GM18519 (cell line): ENCODE measurements at regions not wholly inside any gene's neighbourhood (a gene's known extent, or its start where the extent isn't known, plus 50 kb on each side); places are given as distances from the start of the nearest gene placed in this dataset.
A peak's percentile ranks its signal among the peaks of the same experiment; 100 is the strongest.

Experiments used
- ATAC-seq: cut with Tn5 transposase; IDR thresholded peaks from one replicate; pipeline ENCODE4 v1.9.1; 2021; ENCODE audit warnings: mild to moderate bottlenecking, moderate library complexity; ENCODE audit not compliant: unreplicated experiment, low FRiP score

- ATAC-seq = no peak
Measured at GRCh38 chr2:38207168-38207567, 131.2 kb upstream of the CYP1B1 start.

GRCh38 chr2:38203446-38203810 lies 127.5 kb upstream of the CYP1B1 start:
- ATAC-seq = no peak

- ATAC-seq = no peak
Measured at GRCh38 chr2:38202713-38203445, 126.9 kb upstream of the CYP1B1 start.

- no peak for ATAC-seq
Measured at GRCh38 chr2:38201784-38202183, 125.8 kb upstream of the CYP1B1 start.

GRCh38 chr2:38200598-38200997 lies 124.6 kb upstream of the CYP1B1 start:
- no peak for ATAC-seq

- no peak for ATAC-seq
Measured at GRCh38 chr2:38199127-38199526, 123.2 kb upstream of the CYP1B1 start.

GRCh38 chr2:38194751-38195150 lies 118.8 kb upstream of the CYP1B1 start:
- ATAC-seq = no peak

- ATAC-seq = no peak
Measured at GRCh38 chr2:38192976-38193375, 117.0 kb upstream of the CYP1B1 start.

- no peak for ATAC-seq
Measured at GRCh38 chr2:38192046-38192445, 116.1 kb upstream of the CYP1B1 start.

GRCh38 chr2:38191516-38191915 lies 115.6 kb upstream of the CYP1B1 start:
- no peak for ATAC-seq

- ATAC-seq = no peak
Measured at GRCh38 chr2:38190542-38191218, 114.7 kb upstream of the CYP1B1 start.

- ATAC-seq = no peak
Measured at GRCh38 chr2:38187541-38188011, 111.6 kb upstream of the CYP1B1 start.

- peak; percentile 78 for ATAC-seq
Measured at GRCh38 chr2:38185012-38185491, 109.1 kb upstream of the CYP1B1 start.

- no peak for ATAC-seq
Measured at GRCh38 chr2:38182492-38183003, 106.6 kb upstream of the CYP1B1 start.

GRCh38 chr2:38181806-38182491 lies 106.0 kb upstream of the CYP1B1 start:
- no peak for ATAC-seq

- no peak for ATAC-seq
Measured at GRCh38 chr2:38180754-38181153, 104.8 kb upstream of the CYP1B1 start.

GRCh38 chr2:38178556-38179419 lies 102.8 kb upstream of the CYP1B1 start:
- ATAC-seq = no peak

- no peak for ATAC-seq
Measured at GRCh38 chr2:38178119-38178518, 102.2 kb upstream of the CYP1B1 start.

- ATAC-seq = no peak
Measured at GRCh38 chr2:38176619-38177021, 100.7 kb upstream of the CYP1B1 start.
